NCI-H2227 treated with DMSO at 0.1 percent for 48 hours (cell line): ENCODE measurements at regions not wholly inside any gene's neighbourhood (a gene's known extent, or its start where the extent isn't known, plus 50 kb on each side); places are given as distances from the start of the nearest gene placed in this dataset.
"Not testable (repeated sequence)": the region's sequence is repeated elsewhere in the genome, so short reads cannot be mapped to it uniquely, and the experiment has no call there.

ENCODE experiments used
- DNase-seq: peaks from one replicate; lab custom pipeline; 2025; lab: John Stamatoyannopoulos, UW

DNA sequence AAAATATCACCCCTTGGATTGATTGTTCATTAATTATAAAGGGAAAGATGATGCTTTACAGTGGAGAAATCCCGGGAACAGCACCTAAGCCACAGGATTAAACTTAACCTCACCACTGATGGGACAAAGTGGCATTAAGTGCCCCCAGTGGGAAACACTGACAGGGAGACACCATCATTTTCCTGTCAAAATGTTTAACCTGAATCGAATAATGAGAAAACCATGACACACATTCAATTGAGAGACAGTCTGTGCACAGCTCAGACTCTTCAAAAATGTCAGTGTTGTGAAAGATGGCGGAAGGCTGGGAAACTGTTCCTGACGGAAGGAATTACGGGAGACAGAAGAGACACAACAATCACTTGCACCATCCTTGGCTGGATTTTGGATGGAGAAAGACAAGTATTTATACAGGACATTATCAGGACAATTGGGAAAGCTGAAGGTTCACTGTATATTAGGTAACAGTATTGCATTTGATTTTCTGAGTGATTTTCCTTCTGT is 111.8 kb upstream of the ASB18 start:
- no peak for DNase-seq

DNA sequence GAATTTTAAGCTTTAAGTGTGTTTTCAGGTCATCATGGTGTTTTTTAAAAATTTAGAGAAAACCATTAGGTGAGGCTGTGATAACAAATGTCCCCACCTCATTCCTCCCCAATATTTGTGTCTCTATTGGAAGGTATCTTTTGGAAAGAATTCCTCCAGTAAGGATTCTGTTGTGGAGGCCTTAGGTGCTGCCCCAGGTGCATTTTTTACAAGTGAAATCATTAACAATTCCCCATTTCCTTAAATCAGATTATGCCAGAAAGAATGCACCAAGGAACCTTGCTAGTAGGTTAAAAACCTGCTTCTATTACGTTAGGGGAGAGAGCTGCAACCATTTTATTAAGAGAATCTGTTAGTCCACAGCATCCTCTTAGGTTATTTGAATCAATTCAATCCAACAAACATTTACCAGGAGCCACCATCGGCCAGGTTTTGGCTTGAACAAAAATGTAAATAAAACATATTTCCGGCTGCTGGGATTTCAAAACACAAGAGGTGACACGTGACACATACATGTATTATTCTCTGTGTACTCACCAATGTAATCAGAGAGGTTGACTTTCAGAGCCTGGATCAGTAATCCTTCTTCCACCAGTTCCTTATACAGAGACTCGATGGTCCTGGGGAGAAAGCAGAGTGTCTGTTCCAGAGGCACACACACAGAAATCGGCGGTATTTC is 112.5 kb upstream of the ASB18 start:
- DNase-seq, result no peak

DNA sequence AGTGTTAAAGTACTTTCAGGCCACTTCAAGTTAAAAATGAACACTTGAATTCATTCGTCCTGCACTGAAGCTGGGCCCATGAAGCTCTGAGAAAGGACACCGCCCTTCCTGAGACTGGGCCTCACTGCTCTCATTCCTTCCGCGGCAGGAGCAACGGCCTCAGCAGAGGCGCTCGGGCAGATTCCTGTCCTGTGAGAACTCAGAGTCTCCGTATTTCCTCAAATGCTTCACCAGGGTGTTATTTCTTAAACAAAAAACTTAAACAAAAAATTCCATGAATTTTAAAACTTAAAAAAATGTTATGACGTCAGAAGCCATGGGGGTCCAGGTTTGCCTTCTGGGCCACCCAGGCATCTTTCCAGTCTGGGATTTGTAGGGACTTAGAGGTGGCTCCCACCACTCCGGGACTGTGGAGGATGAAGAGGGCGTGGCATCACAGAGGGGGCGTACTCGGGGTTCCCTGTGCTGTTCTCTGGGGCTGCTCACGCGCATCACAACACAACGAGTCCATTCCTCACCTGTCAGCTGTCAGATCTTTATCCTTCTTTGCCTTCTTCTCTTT is 115.9 kb upstream of the ASB18 start:
- DNase-seq, result no peak

DNA sequence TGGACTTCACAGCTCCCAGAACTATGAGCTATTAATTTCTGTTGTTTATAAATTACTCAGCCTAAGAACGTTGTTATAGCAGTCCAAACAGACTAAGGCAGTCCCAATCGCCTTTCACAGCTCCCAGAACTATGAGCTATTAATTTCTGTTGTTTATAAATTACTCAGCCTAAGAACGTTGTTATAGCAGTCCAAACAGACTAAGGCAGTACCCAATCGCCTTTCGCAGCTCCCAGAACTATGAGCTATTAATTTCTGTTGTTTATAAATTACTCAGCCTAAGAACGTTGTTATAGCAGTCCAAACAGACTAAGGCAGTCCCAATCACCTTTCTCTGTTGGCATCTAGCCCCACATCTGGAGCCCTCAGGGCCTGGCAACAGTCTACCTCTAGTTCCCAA is 117.0 kb upstream of the ASB18 start:
- not testable (repeated sequence) for DNase-seq

DNA sequence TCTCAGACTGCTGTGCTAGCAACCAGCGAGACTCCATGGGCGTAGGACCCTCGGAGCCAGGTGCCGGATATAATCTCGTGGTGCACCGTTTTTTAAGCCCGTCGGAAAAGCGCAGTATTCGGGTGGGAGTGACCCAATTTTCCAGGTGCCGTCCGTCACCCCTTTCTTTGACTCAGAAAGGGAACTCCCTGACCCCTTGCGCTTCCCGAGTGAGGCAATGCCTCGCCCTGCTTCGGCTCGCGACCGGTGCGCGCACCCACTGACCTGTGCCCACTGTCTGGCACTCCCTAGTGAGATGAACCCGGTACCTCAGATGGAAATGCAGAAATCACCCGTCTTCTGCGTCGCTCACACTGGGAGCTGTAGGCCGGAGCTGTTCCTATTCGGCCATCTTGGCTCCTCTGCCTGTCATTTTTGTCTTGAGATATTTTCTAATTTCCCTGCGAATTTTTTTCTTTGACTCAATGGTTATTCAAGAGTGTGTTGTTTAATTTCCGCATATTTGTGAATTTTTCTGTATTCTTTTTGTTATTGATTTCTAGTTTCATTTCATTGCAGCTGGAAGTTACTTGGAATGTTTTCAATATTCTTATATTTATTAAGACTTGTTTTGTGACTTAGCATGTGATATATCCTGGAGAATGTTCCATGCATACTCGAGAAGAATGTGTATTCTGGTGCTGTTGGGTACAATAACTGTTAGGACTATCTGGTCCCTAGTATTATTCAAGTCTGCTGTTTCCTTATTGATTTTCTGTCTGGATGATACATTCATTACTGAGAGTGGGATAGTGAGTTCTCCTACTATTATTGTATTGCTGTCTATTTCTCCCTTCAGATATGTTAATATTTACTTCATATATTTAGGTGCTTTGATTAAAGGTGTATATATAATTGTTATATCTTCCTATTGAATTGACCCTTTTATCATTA is 125.3 kb upstream of the ASB18 start:
- not testable (repeated sequence) for DNase-seq

DNA sequence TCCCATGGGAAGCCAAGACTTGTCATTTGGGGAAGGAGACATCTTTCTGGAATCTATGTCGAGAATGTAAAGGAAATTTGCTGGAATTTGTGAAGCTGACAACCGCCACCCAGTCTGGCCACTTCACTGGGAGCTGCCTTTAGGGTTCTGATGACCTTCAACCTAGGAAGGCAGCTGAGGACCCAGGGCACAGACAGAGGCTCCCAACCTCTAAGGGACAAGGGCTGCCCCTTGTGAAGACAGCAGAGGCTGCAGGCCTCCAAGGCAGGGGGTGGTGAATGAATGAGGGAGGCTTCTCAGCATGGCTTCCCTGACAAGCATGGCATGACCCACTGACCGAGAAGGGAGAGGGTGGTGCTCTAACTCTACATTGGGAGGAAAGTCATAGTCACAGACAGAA is 128.9 kb upstream of the ASB18 start:
- no peak for DNase-seq

DNA sequence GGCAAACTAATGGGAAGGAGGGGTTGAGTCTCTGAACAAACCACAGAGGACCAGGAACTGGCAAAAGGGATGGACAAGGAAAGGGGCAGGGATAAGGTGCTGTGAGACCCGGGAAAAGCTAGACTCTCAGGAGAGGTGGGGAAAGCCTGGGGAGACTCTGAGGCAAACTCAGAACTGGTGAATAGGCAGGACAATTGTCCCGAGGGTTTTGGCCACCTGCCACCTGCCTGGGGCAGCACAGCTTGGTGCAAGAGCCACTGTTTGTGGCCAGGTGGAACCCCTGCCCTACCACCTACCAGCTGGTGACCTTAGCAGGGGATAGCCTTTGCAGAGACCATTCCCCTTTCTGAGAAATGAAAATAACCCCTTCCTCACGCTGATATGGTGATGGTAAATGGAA is 129.4 kb upstream of the ASB18 start:
- no peak for DNase-seq

DNA sequence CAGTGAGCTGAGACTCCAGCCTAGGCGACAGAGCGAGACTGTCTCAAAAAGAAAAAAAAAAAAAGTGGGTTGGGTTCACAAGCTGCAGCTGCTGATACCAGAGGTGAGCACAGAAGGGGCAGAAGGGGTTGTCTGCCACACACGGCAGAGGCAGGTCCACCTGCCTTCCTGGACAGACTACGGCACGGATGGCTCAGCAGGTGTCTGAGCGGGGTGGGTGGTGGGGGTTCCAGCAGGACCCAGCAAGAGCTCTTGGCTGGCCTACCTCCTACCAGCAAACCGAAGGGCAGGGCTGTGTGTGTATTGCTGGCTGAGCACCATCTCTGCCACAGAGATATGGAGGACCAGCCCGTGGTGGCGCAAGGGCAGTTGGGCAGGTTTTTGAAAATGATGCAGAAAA is 130.4 kb upstream of the ASB18 start:
- DNase-seq, result no peak

DNA sequence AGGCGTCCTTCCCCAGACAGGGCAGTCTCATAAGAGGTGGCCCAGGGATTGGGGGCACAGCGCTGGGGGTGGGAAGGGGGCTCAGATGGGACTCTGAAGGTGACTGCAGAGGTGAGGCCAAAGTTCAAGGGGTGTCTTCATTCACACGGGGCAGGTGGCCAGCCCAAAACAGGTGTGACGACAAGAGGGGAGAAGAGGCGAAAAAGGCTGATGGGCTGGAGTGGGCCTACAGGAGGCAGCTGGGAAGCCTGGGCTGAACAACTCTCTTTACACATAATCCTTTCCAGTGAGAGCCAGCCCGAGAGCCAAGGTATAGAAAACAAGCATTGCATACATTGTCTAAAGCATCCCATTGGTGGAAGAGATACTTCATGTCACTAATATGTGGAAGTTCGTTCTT is 130.9 kb upstream of the ASB18 start:
- no peak for DNase-seq

DNA sequence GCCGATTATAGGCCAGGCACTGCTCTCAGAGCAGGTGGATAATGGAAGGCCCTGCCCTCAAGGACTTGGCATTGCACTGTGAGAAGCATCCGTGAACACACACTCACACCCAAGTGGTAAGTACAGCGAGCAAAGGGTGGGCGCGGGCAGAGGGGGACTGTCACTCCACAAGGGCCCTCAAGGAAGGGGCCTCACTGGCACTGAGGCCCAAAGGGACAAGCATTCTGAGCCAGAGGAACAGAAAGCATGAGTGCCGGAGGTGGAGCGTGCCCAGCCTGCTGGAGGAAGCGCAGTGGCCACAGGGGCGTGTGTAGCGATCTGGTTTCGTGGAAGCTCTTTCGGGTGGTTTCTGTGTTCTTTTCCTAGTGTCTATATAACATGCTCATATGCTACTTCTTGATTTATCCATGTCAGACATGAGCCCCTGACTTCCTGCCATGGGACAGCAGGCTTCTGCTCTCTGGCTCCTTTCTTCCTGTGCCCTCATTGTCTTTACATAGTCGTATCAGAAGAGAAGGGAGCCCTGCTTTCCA is 132.7 kb upstream of the ASB18 start:
- DNase-seq, result no peak

DNA sequence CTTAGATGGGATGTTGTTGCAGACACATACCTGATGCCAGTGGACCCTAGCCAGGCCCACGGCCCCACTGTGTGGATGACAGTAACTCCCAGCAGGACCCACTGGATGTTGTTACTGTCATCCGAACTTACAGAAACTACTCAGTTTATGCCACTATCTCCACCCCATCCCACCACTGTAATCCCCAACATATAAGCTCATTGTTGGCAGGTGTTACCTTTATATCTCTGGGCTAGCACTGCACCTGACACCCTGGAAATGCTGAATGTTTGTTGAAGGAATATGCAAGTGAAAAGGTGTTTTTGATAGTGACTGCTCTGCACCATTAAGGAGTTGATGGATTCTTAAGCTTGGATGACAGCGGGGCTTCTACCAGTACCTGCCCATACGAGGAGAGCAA is 133.5 kb upstream of the ASB18 start:
- DNase-seq, result no peak

DNA sequence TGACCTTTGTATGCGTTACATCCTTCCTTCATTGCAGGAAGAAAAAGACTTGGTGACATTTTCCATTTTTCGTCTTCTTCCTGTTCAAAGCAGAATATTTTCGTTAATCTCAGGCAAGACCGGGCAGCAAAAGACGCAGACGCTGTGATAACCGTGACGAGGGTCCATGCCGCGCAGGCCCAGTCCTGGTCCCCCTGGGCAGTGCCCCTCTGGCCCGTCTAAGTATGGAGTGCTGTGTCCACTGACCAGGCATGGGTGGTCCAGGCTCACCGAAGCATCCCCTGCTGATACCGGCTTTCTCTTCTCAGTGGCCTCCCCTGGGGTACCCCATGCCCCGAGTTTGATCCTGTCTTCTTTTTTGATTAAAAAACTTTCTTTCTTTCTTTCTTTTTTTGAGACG is 135.2 kb upstream of the ASB18 start:
- no peak for DNase-seq

DNA sequence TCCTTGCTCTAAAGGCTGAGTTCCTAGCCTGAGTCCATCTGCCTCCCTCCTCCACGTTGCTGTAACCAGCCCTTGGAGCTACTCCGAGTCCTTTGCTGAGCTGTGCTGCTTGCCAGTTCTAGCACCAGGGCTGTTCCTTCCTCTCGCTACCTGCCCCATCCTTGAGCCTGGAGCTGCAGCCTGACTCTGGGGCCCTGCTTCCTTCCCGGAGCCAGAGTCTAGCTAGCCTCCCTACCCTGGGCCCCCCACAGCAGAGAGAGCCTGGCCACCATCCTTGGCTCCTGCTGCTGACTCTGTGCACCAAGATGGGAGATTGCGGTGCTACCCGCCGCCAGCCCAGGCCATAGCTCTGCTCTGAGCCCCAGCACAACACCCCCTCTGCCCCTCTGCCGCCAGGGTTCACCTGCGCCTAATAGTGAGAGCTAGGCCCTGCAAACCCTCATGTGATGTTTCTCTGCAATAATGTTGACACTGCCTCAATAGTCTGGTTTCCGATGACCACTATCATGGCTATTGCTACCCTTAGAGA is 135.9 kb upstream of the ASB18 start:
- no peak for DNase-seq

DNA sequence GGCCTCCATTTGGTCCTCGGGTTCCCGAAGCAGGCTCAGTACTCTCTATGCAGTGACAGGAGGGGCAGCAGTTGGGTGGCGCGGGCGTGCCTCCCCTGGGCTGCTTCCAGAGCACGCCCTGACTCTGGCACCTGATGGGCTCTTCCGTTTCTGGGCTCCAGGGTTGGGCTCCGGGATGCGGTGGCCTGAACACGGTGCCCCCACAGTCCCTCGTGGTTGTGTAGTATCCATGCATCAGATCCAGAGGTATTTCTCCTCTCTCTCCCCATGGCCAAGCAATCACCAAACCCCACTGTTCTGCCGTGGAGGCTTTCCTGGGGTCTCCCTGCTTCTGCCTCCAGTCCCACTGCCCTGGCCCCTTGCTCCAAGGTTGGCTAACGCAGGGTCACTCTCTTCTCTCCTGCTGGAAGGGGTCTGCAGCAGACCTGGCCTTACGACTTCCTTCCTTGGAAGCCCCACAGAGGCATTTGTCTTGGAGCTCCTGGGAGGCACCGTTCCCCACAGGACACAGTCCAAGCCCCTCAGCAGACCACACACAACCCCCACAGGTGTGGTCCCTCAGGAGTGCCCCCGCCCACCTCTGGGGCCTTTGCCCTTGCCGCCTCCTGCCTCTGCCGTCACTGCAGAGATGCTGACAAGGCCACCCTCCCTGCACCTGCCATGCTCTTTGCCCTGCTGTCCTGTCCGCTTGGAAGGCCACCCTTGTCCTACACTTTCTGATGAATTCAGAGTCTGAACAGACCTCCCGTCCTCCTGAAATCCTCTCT is 136.6 kb upstream of the ASB18 start:
- DNase-seq, result no peak

DNA sequence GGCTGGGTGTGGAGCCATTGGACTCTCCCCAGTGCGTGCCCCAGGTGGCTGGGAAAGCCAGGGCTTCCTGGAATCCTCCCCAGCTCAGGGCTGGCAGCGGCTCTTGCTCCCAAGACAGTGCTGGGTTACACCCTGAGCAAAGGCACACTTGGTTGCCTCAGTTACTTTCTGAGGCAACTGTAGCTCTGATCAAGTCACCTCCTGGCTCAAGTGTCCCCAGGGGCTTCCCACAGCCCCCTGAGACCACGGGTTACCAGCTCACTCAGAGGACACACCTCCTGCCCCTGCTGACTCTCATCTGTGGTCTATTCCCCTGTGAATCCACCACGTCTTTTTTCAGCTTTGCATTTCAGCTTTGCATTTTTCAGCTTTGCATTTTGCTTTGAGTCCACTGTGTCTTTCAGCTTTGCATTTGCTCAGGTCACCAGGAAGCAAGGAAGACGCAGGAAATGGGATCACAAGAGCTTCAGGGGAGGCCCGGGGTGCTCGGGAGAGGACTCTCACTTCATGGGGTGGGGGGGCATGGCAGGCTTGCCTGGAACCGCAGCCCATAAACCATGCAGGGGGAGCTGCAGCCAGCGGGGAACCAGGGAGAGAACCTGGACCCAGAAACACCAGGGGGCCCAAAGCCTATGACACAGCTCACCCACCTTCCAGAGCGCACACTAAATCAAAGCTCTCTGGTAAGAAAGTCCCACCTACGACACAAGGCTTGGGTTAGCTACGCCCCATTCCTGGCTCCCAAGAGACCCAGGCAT is 138.0 kb upstream of the ASB18 start:
- no peak for DNase-seq

DNA sequence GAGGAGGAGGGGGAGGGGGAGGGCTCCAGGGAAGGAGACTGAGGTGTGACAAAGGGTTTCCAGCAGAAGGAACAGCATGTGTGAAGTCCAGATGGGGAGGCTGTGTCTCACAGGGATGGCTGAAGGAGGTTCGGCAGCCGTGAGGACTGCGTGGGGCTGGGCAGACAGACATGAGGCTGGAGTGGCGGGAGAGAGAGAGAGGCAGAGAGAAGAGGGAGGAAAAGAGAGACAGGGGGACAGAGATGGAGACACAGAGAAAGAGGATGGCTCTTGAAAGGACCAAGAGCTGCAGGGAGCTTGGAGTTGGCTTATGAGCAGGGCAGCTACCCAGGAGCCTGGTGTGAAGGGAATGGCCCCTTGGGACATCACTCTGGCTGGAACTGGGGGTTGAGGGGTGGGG is 138.9 kb upstream of the ASB18 start:
- no peak for DNase-seq

DNA sequence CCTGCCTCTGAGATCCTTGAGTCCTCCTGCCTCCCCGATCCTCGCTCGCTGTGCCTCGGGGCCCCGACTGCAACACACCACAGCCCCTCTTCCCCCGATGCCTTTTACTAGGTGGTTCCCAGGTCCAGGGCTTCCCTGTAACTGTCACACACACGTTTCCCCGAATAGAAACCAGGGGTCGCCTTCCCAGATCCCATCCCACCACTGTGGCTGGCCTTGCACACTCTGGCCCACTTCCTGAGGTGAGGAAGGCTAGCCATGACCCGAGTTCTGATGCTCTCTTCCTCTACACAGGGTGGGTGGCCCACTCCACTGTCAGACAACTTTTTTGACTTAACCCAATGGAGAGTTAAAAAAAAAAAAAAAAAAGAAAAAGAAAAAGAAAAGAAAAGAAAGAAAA is 139.6 kb upstream of the ASB18 start:
- DNase-seq, result no peak

DNA sequence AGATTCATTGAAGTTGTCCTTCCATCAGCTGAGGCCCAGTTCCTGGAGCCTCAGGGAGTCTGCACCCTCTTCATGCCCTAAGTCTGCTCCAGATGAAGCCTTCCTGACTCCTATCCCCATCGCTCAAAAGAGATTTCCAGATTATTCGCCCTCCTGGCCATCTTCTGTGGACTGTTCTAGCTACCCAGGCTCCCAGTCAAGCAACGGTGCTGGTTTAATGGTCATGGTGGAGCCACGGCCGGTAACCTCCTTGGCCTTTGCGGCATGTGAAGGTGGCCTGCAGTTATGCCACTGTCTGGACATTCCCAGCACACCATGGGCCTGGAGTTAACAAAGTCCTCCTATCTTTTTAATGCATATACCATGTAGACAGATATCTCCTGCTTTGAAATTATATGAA is 140.1 kb upstream of the ASB18 start:
- no peak for DNase-seq

DNA sequence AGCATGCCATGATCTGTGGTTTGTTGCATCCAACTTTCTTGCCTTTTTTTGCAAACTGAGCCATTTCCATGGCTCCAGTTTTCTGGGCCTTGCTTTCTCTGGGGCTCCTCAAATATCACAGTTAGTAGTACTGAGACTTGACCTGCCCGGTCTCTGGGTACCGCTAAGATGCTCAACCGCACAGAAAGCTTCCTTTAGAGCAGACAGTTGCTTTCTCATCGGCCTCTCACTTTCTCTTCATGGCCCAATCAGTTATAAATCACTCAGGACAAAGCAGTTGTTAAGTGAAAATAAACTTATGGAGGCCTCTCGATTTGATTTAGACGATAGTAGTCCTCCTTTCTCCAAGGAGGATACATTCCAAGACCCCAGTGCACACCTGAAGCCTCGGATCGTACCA is 141.2 kb upstream of the ASB18 start:
- no peak for DNase-seq

DNA sequence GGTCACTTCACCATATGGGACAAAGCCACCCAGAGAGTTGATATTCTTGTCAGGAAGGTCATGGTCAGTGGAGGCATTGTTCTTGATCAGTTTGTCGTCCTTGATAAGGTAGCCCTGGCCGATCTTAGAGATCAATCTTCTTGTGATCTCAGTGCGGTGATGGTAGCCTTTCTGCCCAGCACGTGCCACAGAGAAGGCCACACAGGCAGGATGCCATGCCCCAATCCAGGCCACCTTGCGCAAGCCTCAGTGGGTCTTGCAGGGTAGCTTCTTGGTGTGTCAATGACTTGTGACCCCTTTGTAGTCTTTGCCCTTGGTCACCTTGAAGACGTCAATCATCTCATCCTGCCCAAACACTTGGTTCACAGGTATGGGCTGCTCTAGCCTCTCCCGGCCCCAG is 143.9 kb upstream of the ASB18 start:
- DNase-seq, result no peak

DNA sequence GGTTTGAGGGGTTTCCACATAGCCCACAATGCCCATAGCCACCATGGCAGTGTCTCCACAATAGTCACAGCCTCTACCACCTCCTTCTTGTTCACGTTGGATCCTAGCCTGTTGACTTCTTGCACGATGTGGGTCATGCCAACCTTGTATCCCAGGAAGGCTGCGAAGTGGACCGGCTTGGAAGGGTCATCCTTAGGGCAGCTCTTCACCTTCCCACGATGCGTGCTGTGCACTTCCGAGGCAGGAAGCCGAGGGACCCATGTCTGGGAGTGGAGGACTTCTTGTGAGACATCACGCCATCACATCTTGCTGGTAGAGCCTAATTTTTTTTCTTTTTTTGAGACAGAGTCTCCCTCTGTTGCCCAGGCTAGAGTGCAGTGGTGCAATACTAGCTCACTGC is 144.6 kb upstream of the ASB18 start:
- no peak for DNase-seq
